Lung (tissue), 11 donors: ENCODE measurements at regions not wholly inside any gene's neighbourhood (a gene's known extent, or its start where the extent isn't known, plus 50 kb on each side); places are given as distances from the start of the nearest gene placed in this dataset.

Experiments used
- ATAC-seq: fragments of 200-7000 bp; cut with Tn5 transposase; one replicate; pipeline ENCODE4 v1.9.1; 2020; ENCODE audit warnings: moderate number of reproducible peaks; ENCODE audit not compliant: insufficient read depth, low FRiP score
- DNase-seq, 3 donors: peaks; one replicate each; pipeline ENCODE4 v3.0.0-alpha.2; 2013 to 2017
- H3K27ac ChIP-seq, 2 donors: one replicate each; pipeline ENCODE4 v1.5.1; 2013; ENCODE audit warnings: mild to moderate bottlenecking in 2 of 2, moderate library complexity in 2 of 2, control low read depth in 1 of 2, inconsistent platforms in 1 of 2, low read depth in 1 of 2, low read length in 1 of 2
- H3K27me3 ChIP-seq, 3 donors: one replicate each; pipeline ENCODE4 v1.5.1; 2013; ENCODE audit warnings: low read length in 2 of 3; ENCODE audit not compliant: control insufficient read depth in 3 of 3, insufficient read depth in 3 of 3
- H3K36me3 ChIP-seq, 4 donors: one replicate each; pipeline ENCODE4 v1.5.1; 2013; ENCODE audit warnings: low read length in 4 of 4, mild to moderate bottlenecking in 1 of 4, moderate library complexity in 1 of 4; ENCODE audit not compliant: control insufficient read depth in 4 of 4, insufficient read depth in 4 of 4
- H3K4me1 ChIP-seq, 5 donors: one replicate each; pipeline ENCODE4 v1.5.1; 2013; ENCODE audit warnings: low read length in 5 of 5, mild to moderate bottlenecking in 2 of 5, moderate library complexity in 1 of 5; ENCODE audit not compliant: control insufficient read depth in 5 of 5, insufficient read depth in 5 of 5
- H3K4me3 ChIP-seq: one replicate; pipeline ENCODE4 v1.5.1; 2013; ENCODE audit warnings: mild to moderate bottlenecking, control low read depth, moderate library complexity
- H3K9ac ChIP-seq, 2 donors: one replicate each; pipeline ENCODE4 v1.5.1; 2013; ENCODE audit warnings: low read length in 2 of 2, control low read depth in 1 of 2; ENCODE audit not compliant: insufficient read depth in 1 of 2
- H3K9me3 ChIP-seq, 4 donors: one replicate each; pipeline ENCODE4 v1.5.1; 2013; ENCODE audit warnings: low read length in 3 of 4, mild to moderate bottlenecking in 1 of 4, moderate library complexity in 1 of 4; ENCODE audit not compliant: control insufficient read depth in 4 of 4, insufficient read depth in 3 of 4
- CTCF ChIP-seq: IDR thresholded peaks from 2 replicates; pipeline ENCODE4 v1.5.1; 2012; ENCODE audit warnings: mild to moderate bottlenecking; ENCODE audit errors: control extremely low read depth, extremely low read depth
- WGBS, 2 donors: extraction: QIAGEN DNeasy Blood & Tissue Kit; methylation state at CpG; one replicate each; pipeline ENCODE4 v1.1.7; 2013; 5-methylcytosine and 5-hydroxymethylcytosine counted together
- donor health status: control.
- donor health status: control.
- donor health status: Bipolar disorder and iron deficiency.
- donor health status: healthy.
- donor health status: DM: yes; HTN: yes; CAD: no.

GRCh38 chr10:121414366-121415062 is 183.7 kb downstream of the FGFR2 start:
- H3K27me3 ChIP-seq, result no peaks in the 10 kb centered on the region
- ATAC-seq, result no peak
- 86 to 91% methylated on average over 1 of the region's 1 CpG for WGBS, 2 donors
- DNase-seq, result no peak
- H3K27ac ChIP-seq, result no peak overlapping the region
- no peak overlapping the region for H3K9ac ChIP-seq
- no peaks in the 10 kb centered on the region for H3K36me3 ChIP-seq
- H3K4me3 ChIP-seq, result no peak overlapping the region
- no peaks in the 10 kb centered on the region for H3K4me1 ChIP-seq
- no peaks in the 10 kb centered on the region for H3K9me3 ChIP-seq
- no peak for TF ChIP-seq CTCF

GRCh38 chr10:121415063-121415399 is 183.2 kb downstream of the FGFR2 start:
- H3K27ac ChIP-seq, result no peak overlapping the region
- H3K4me1 ChIP-seq, result no peaks in the 10 kb centered on the region
- H3K27me3 ChIP-seq, result no peaks in the 10 kb centered on the region
- no peak overlapping the region for H3K4me3 ChIP-seq
- TF ChIP-seq CTCF, result no peak
- H3K9ac ChIP-seq, result no peak overlapping the region
- no peaks in the 10 kb centered on the region for H3K36me3 ChIP-seq
- 59 to 80% methylated on average over 1 of the region's 1 CpG for WGBS, 2 donors
- ATAC-seq (no peak), DNase-seq (no peak)
- H3K9me3 ChIP-seq, result no peaks in the 10 kb centered on the region

GRCh38 chr10:121416071-121416470 is 182.2 kb downstream of the FGFR2 start:
- TF ChIP-seq CTCF, result no peak
- H3K27ac ChIP-seq, result no peak overlapping the region
- WGBS, 2 donors, result 87 to 92% methylated on average over 1 of the region's 1 CpG
- H3K4me3 ChIP-seq, result no peak overlapping the region
- DNase-seq, result no peak
- H3K9me3 ChIP-seq, result no peaks in the 10 kb centered on the region
- H3K36me3 ChIP-seq, result no peaks in the 10 kb centered on the region
- no peaks in the 10 kb centered on the region for H3K27me3 ChIP-seq
- no peaks in the 10 kb centered on the region for H3K4me1 ChIP-seq
- no peak overlapping the region for H3K9ac ChIP-seq
- ATAC-seq, result no peak

- H3K36me3 ChIP-seq, result no peaks in the 10 kb centered on the region
- no peak for TF ChIP-seq CTCF
These were observed 180.9 kb downstream of the FGFR2 start for GRCh38 chr10:121417298-121417697.

More at GRCh38 chr10:121417298-121417697, 180.9 kb downstream of the FGFR2 start:
- DNase-seq (no peak), ATAC-seq (no peak)
- peaks cover 0 to 2% (median 0%) of the 10 kb centered on the region in 4 donors for H3K9me3 ChIP-seq
- H3K9ac ChIP-seq, result no peak overlapping the region
- H3K4me3 ChIP-seq, result no peak overlapping the region
- no peak overlapping the region for H3K27ac ChIP-seq
- no peaks in the 10 kb centered on the region for H3K4me1 ChIP-seq
- WGBS, 2 donors, result 80 to 89% methylated on average over 2 of the region's 2 CpGs
- no peaks in the 10 kb centered on the region for H3K27me3 ChIP-seq
